CD8-positive, alpha-beta memory T cell (primary cell): ENCODE measurements at regions not wholly inside any gene's neighbourhood (a gene's known extent, or its start where the extent isn't known, plus 50 kb on each side); places are given as distances from the start of the nearest gene placed in this dataset.
A peak's percentile ranks its signal among the peaks of the same experiment; 100 is the strongest.

Experiments
- CTCF ChIA-PET: fragments of 350-600 bp; sonication (Branson Sonifier 250); formaldehyde crosslinking; loops from one replicate; lab custom pipeline; 2021; ENCODE audit warnings: antibody characterized with exemption; lab: Charles Lee
- POLR2A ChIA-PET: fragments of 350-600 bp; sonication (Branson Sonifier 250); formaldehyde crosslinking; loops from one replicate; lab custom pipeline; 2021; ENCODE audit warnings: antibody characterized with exemption; lab: Charles Lee
- DNase-seq, 5 donors: peaks; one replicate each; pipeline versions ENCODE4 v3.0.0 to v3.0.0-alpha.2; 2020 to 2022; ENCODE audit warnings: mixed read lengths in 1 of 5
- H3K27ac ChIP-seq: one replicate; pipeline ENCODE4 v1.7.0; 2013; ENCODE audit warnings: low read depth, mild to moderate bottlenecking, low read length, moderate library complexity
- H3K27me3 ChIP-seq: 2 replicates; pipeline ENCODE4 v1.7.0; 2013; ENCODE audit warnings: low read length, mild to moderate bottlenecking; ENCODE audit not compliant: insufficient read depth, poor library complexity, severe bottlenecking
- H3K36me3 ChIP-seq: 2 replicates; pipeline ENCODE4 v1.7.0; 2013; ENCODE audit warnings: mild to moderate bottlenecking, low read length, moderate library complexity; ENCODE audit not compliant: insufficient read depth
- H3K4me1 ChIP-seq: 2 replicates; pipeline ENCODE4 v1.7.0; 2013; ENCODE audit warnings: mild to moderate bottlenecking, low read length, moderate library complexity; ENCODE audit not compliant: insufficient read depth
- H3K4me3 ChIP-seq: 2 replicates; pipeline ENCODE4 v1.7.0; 2013; ENCODE audit warnings: mild to moderate bottlenecking, low read length
- H3K9me3 ChIP-seq: 2 replicates; pipeline ENCODE4 v1.7.0; 2013; ENCODE audit warnings: mild to moderate bottlenecking, low read length
- H3K27ac Mint-ChIP-seq, 8 donors: one replicate each; pipeline ENCODE4 v1.8.0; 2020 to 2021; ENCODE audit warnings: mixed read lengths in 8 of 8, mild to moderate bottlenecking in 6 of 8, inconsistent platforms in 3 of 8, moderate library complexity in 3 of 8
- H3K27me3 Mint-ChIP-seq, 2 donors: one replicate each; pipeline ENCODE4 v1.8.0; 2020 to 2021; ENCODE audit warnings: mixed read lengths in 2 of 2, mild to moderate bottlenecking in 1 of 2, moderate library complexity in 1 of 2
- H3K36me3 Mint-ChIP-seq, 3 donors: one replicate each; pipeline ENCODE4 v1.8.0; 2020 to 2021; ENCODE audit warnings: mixed read lengths in 3 of 3, inconsistent platforms in 1 of 3, mild to moderate bottlenecking in 1 of 3
- H3K4me1 Mint-ChIP-seq, 3 donors: one replicate each; pipeline ENCODE4 v1.8.0; 2020 to 2021; ENCODE audit warnings: mixed read lengths in 3 of 3, inconsistent platforms in 1 of 3, mild to moderate bottlenecking in 1 of 3
- H3K4me3 Mint-ChIP-seq, 7 donors: one replicate each; pipeline ENCODE4 v1.8.0; 2020 to 2021; ENCODE audit warnings: mixed read lengths in 7 of 7, mild to moderate bottlenecking in 6 of 7, moderate library complexity in 4 of 7, inconsistent platforms in 2 of 7
- H3K9me3 Mint-ChIP-seq, 5 donors: one replicate each; pipeline ENCODE4 v1.8.0; 2020 to 2022; ENCODE audit warnings: mixed read lengths in 5 of 5, mild to moderate bottlenecking in 3 of 5, moderate library complexity in 2 of 5, inconsistent platforms in 1 of 5

- no peak overlapping the region for H3K27ac Mint-ChIP-seq
- ChIA-PET CTCF (no interaction called here), POLR2A (no interaction called here)
- Histone ChIP-seq H3K9me3 (no peaks in the 10 kb centered on the region), H3K27ac (no peak overlapping the region), H3K4me1 (no peaks in the 10 kb centered on the region), H3K27me3 (no peaks in the 10 kb centered on the region), H3K4me3 (no peak overlapping the region), H3K36me3 (no peaks in the 10 kb centered on the region)
- no peaks in the 10 kb centered on the region for H3K36me3 Mint-ChIP-seq
- peaks cover 4 to 13% of the 10 kb centered on the region in 2 donors for H3K27me3 Mint-ChIP-seq
- no peaks in the 10 kb centered on the region for H3K4me1 Mint-ChIP-seq
- no peak for DNase-seq
- peaks cover 0 to 8% (median 0%) of the 10 kb centered on the region in 5 donors for H3K9me3 Mint-ChIP-seq
- H3K4me3 Mint-ChIP-seq: no peak overlapping the region
Observed at GRCh38 chr2:222993920-222994650, 57.9 kb upstream of the KCNE4 start.

- peaks cover 0 to 3% (median 0%) of the 10 kb centered on the region in 5 donors for H3K9me3 Mint-ChIP-seq
- H3K27me3 Mint-ChIP-seq: peaks cover 7 to 23% of the 10 kb centered on the region in 2 donors
- Histone ChIP-seq H3K4me1 (no peaks in the 10 kb centered on the region), H3K27me3 (no peaks in the 10 kb centered on the region), H3K27ac (no peak overlapping the region), H3K9me3 (no peaks in the 10 kb centered on the region), H3K36me3 (no peaks in the 10 kb centered on the region), H3K4me3 (no peak overlapping the region)
- peak overlapping the region in 1 of 8 donors; percentile 11 for H3K27ac Mint-ChIP-seq
- no peak overlapping the region for H3K4me3 Mint-ChIP-seq
- DNase-seq: no peak
- H3K36me3 Mint-ChIP-seq: no peaks in the 10 kb centered on the region
- ChIA-PET CTCF (no interaction called here), POLR2A (no interaction called here)
- no peaks in the 10 kb centered on the region for H3K4me1 Mint-ChIP-seq
Observed at GRCh38 chr2:222998459-222998858, 53.5 kb upstream of the KCNE4 start.

- Mint-ChIP-seq H3K27ac (peak overlapping the region in 1 of 8 donors; percentile 8), H3K4me3 (no peak overlapping the region), H3K4me1 (no peaks in the 10 kb centered on the region), H3K9me3 (peaks cover 0 to 3% (median 0%) of the 10 kb centered on the region in 5 donors), H3K27me3 (peaks cover 7 to 27% of the 10 kb centered on the region in 2 donors), H3K36me3 (no peaks in the 10 kb centered on the region)
- no peaks in the 10 kb centered on the region for H3K27me3 ChIP-seq
- ChIA-PET CTCF (no interaction called here), POLR2A (no interaction called here)
- H3K4me3 ChIP-seq: no peak overlapping the region
- H3K27ac ChIP-seq: no peak overlapping the region
- no peak for DNase-seq
- no peaks in the 10 kb centered on the region for H3K36me3 ChIP-seq
- H3K4me1 ChIP-seq: no peaks in the 10 kb centered on the region
- H3K9me3 ChIP-seq: no peaks in the 10 kb centered on the region
Observed at GRCh38 chr2:223000872-223001796, 50.9 kb upstream of the KCNE4 start.

- Histone ChIP-seq H3K4me1 (no peaks in the 10 kb centered on the region), H3K4me3 (no peak overlapping the region), H3K27me3 (no peaks in the 10 kb centered on the region), H3K27ac (no peak overlapping the region), H3K36me3 (no peaks in the 10 kb centered on the region), H3K9me3 (no peaks in the 10 kb centered on the region)
- H3K27me3 Mint-ChIP-seq: peaks cover 7 to 27% of the 10 kb centered on the region in 2 donors
- H3K27ac Mint-ChIP-seq: peak overlapping the region in 1 of 8 donors; percentile 8
- no peaks in the 10 kb centered on the region for H3K4me1 Mint-ChIP-seq
- H3K4me3 Mint-ChIP-seq: no peak overlapping the region
- H3K36me3 Mint-ChIP-seq: no peaks in the 10 kb centered on the region
- ChIA-PET POLR2A (no interaction called here), CTCF (no interaction called here)
- no peak for DNase-seq
- peaks cover 0 to 3% (median 0%) of the 10 kb centered on the region in 5 donors for H3K9me3 Mint-ChIP-seq
Observed at GRCh38 chr2:223001797-223002175, 50.2 kb upstream of the KCNE4 start.
